GM12874 (cell line): ENCODE measurements at regions not wholly inside any gene's neighbourhood (a gene's known extent, or its start where the extent isn't known, plus 50 kb on each side); places are given as distances from the start of the nearest gene placed in this dataset.

Experiments
- TF ChIP-seq, protein P1 (sequence below): IDR thresholded peaks from 2 replicates; pipeline ENCODE4 v1.5.1; 2011; ENCODE audit warnings: low read depth, mild to moderate bottlenecking, control low read depth, low read length, moderate library complexity; ENCODE audit not compliant: insufficient read depth

GRCh38 chr1:191551019-191551418, 607.2 kb upstream of the RGS18 start:
- TF ChIP-seq, protein P1, sequence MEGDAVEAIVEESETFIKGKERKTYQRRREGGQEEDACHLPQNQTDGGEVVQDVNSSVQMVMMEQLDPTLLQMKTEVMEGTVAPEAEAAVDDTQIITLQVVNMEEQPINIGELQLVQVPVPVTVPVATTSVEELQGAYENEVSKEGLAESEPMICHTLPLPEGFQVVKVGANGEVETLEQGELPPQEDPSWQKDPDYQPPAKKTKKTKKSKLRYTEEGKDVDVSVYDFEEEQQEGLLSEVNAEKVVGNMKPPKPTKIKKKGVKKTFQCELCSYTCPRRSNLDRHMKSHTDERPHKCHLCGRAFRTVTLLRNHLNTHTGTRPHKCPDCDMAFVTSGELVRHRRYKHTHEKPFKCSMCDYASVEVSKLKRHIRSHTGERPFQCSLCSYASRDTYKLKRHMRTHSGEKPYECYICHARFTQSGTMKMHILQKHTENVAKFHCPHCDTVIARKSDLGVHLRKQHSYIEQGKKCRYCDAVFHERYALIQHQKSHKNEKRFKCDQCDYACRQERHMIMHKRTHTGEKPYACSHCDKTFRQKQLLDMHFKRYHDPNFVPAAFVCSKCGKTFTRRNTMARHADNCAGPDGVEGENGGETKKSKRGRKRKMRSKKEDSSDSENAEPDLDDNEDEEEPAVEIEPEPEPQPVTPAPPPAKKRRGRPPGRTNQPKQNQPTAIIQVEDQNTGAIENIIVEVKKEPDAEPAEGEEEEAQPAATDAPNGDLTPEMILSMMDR: no peak

GRCh38 chr1:191558379-191558778, 599.9 kb upstream of the RGS18 start:
- TF ChIP-seq, protein P1: no peak

- TF ChIP-seq, protein P1: no peak
Observed at GRCh38 chr1:191561276-191561675, 597.0 kb upstream of the RGS18 start.

DNA sequence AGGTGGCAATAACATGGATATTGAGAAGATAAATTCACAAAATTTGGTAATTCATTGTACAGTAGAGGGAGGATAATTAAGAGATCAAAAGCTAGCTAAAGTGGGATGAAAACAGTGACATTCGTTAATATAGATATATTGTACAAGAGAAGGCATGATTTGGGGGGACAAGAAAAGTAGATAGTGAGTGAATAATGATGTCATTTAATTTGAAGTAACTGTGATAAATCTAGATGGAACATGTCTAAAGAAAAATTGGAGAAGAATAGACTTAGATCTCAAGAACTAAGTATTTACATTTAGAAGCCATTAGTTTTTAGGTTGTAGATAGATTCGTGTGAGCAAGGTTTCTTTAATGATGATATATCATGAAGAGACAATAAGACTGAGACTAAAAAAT, 594.0 kb upstream of the RGS18 start:
- TF ChIP-seq, protein P1: no peak

DNA sequence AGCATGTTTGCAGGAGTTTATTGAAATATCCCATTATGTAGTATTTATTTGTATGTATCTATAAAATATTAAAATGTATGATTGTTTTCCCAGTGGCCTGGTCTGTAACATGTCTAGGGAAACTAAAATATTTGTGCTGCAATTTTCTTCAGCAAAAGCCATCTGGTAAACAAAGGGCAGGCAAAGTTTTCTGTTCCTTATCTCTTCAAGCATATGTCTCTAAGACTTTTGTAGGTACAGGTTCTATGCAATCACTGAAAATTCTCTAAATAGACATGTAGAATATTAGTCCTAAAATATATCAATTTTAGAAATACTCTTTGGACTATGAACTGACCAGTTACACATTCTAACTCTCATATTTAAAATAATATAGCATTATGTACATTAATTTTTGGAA, 585.8 kb upstream of the RGS18 start:
- TF ChIP-seq, protein P1: no peak

- TF ChIP-seq, protein P1: no peak
Observed at GRCh38 chr1:191575180-191575579, 583.1 kb upstream of the RGS18 start.

DNA sequence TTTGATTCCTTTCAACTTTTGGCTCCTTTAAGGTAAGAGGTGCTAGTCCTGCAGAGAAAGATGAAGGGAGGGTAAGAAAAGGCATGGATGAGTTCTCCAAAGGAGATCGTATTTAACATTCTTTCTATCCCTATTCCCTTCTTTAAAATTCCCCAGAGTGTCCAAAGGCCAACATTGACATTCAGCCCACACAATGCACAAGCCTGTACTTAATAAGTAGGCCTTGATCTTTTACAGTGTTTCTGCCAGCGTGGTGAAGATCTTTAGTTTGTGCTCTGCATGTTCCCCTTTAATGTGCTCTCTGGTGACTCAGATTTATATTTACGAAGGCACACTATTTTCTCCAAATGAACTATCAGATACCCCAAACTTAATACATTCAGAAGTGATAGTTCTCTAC, 582.5 kb upstream of the RGS18 start:
- TF ChIP-seq, protein P1: no peak

DNA sequence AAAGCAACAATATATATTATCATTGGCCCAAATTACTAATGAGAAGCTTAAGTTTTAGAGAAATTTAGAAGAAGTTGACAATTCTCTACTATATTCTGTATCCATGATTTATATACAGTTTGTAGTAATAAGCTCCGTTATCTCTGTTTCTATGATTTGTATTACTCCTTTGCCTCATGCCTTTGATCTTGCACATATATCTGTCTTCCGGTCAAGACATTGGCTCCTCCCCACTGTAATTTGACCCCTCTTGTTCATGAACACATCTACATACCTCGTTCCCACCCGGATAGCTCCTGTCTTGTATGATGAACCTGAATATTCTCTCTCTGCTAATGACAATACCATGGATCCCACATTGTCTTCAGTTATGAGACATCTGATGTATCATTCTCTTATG, 581.0 kb upstream of the RGS18 start:
- TF ChIP-seq, protein P1: no peak
